IMR-90 (cell line): ENCODE measurements at regions not wholly inside any gene's neighbourhood (a gene's known extent, or its start where the extent isn't known, plus 50 kb on each side); places are given as distances from the start of the nearest gene placed in this dataset.
A peak's percentile ranks its signal among the peaks of the same experiment; 100 is the strongest.

Source experiments
- ATAC-seq: fragments of 200-7000 bp; cut with Tn5 transposase; 2 replicates; pipeline ENCODE4 v1.9.1; 2020; ENCODE audit warnings: low read depth, mild to moderate bottlenecking, moderate library complexity
- BruUV-seq: library from RNA; stranded (reverse); fragments of 400-500 nt; replicated peaks from 2 replicates; lab custom pipeline; 2021; lab: Mats Ljungman, UMichigan
- CTCF ChIA-PET: fragments of 300-600 bp; formaldehyde crosslinking; extraction: SDS; loops from one replicate; lab custom pipeline; 2021; ENCODE audit warnings: antibody characterized with exemption; lab: Yijun Ruan, JAX
- POLR2A ChIA-PET: fragments of 300-600 bp; sonication (Branson Sonifier 250); formaldehyde crosslinking; loops from one replicate; lab custom pipeline; 2022; ENCODE audit warnings: antibody characterized with exemption; ENCODE audit not compliant: unreplicated experiment; lab: Charles Lee
- DNase-seq: peaks from one replicate; pipeline ENCODE4 v3.0.0; 2013
- H2AFZ ChIP-seq: replicated peaks from 2 replicates; pipeline ENCODE3; 2013; ENCODE audit warnings: low read length, mild to moderate bottlenecking; ENCODE audit not compliant: poor library complexity
- H2AK5ac ChIP-seq: 2 replicates; pipeline ENCODE4 v1.6.1; 2013; ENCODE audit warnings: low read depth, low read length, inconsistent platforms
- H2AK9ac ChIP-seq: replicated peaks from 2 replicates; pipeline ENCODE3; 2013; ENCODE audit warnings: mild to moderate bottlenecking, low read depth, low read length, moderate library complexity; ENCODE audit not compliant: poor library complexity
- H2BK120ac ChIP-seq: 2 replicates; pipeline ENCODE4 v1.6.1; 2013; ENCODE audit warnings: low read depth, low read length, inconsistent platforms
- H2BK15ac ChIP-seq: 3 replicates; pipeline ENCODE4 v1.6.1; 2013; ENCODE audit warnings: low read depth, low read length, inconsistent platforms
- H2BK20ac ChIP-seq: 2 replicates; pipeline ENCODE4 v1.6.1; 2013; ENCODE audit warnings: low read depth, mild to moderate bottlenecking, inconsistent platforms, low read length, moderate library complexity
- H2BK5ac ChIP-seq: 2 replicates; pipeline ENCODE4 v1.6.1; 2013; ENCODE audit warnings: mild to moderate bottlenecking, low read depth, low read length, inconsistent platforms; ENCODE audit not compliant: poor library complexity, severe bottlenecking
- H3K14ac ChIP-seq: replicated peaks from 2 replicates; pipeline ENCODE4 v1.6.1; 2013; ENCODE audit warnings: low read depth, low read length, inconsistent platforms
- H3K18ac ChIP-seq: 2 replicates; pipeline ENCODE4 v1.6.1; 2013; ENCODE audit warnings: low read depth, low read length, control low read depth
- H3K23ac ChIP-seq: 2 replicates; pipeline ENCODE4 v1.6.1; 2013; ENCODE audit warnings: low read depth, low read length, inconsistent platforms
- H3K27ac ChIP-seq: 2 replicates; pipeline ENCODE4 v1.5.1; 2013; ENCODE audit warnings: mild to moderate bottlenecking, control low read depth, low read length; ENCODE audit not compliant: insufficient read depth
- H3K27me3 ChIP-seq: 2 replicates; pipeline ENCODE4 v1.6.1; 2013; ENCODE audit warnings: low read length; ENCODE audit not compliant: control insufficient read depth, insufficient read depth
- H3K36me3 ChIP-seq: 2 replicates; pipeline ENCODE4 v1.6.1; 2013; ENCODE audit warnings: low read length, mixed read lengths; ENCODE audit not compliant: control insufficient read depth, insufficient read depth
- H3K4ac ChIP-seq: 2 replicates; pipeline ENCODE4 v1.6.1; 2013; ENCODE audit warnings: low read depth, low read length, inconsistent platforms
- H3K4me1 ChIP-seq: 2 replicates; pipeline ENCODE4 v1.6.1; 2013; ENCODE audit warnings: low read length, mixed read lengths; ENCODE audit not compliant: control insufficient read depth, insufficient read depth
- H3K4me2 ChIP-seq: 2 replicates; pipeline ENCODE4 v1.6.1; 2013; ENCODE audit warnings: low read depth, mild to moderate bottlenecking, control low read depth, low read length, moderate library complexity
- H3K4me3 ChIP-seq: 2 replicates; pipeline ENCODE4 v1.5.1; 2013; ENCODE audit warnings: low read depth, mild to moderate bottlenecking, control low read depth, low read length, moderate library complexity; ENCODE audit not compliant: insufficient read depth
- H3K56ac ChIP-seq: 2 replicates; pipeline ENCODE4 v1.6.1; 2013; ENCODE audit warnings: low read length, inconsistent platforms; ENCODE audit not compliant: insufficient read depth; ENCODE audit errors: extremely low read depth
- H3K79me1 ChIP-seq, 2 experiments: 2 replicates each; pipeline ENCODE4 v1.6.1; 2013; ENCODE audit warnings: low read length in 2 of 2, inconsistent platforms in 1 of 2, low read depth in 1 of 2
- H3K9ac ChIP-seq: 2 replicates; pipeline ENCODE4 v1.6.1; 2013; ENCODE audit warnings: low read depth, low read length, control low read depth
- H3K9me1 ChIP-seq: 2 replicates; pipeline ENCODE4 v1.6.1; 2013; ENCODE audit warnings: low read length, inconsistent platforms; ENCODE audit not compliant: insufficient read depth
- H3K9me3 ChIP-seq: 2 replicates; pipeline ENCODE4 v1.6.1; 2013; ENCODE audit warnings: low read length; ENCODE audit not compliant: control insufficient read depth, insufficient read depth
- H4K20me1 ChIP-seq: 2 replicates; pipeline ENCODE4 v1.6.1; 2013; ENCODE audit warnings: low read length, inconsistent platforms; ENCODE audit not compliant: insufficient read depth
- H4K5ac ChIP-seq: 2 replicates; pipeline ENCODE4 v1.6.1; 2013; ENCODE audit warnings: mild to moderate bottlenecking, low read depth, low read length, control low read depth
- H4K8ac ChIP-seq, 2 experiments: 2 replicates each; pipeline ENCODE4 v1.6.1; 2013; ENCODE audit warnings: low read depth in 2 of 2, low read length in 2 of 2, control low read depth in 1 of 2, inconsistent platforms in 1 of 2
- H4K91ac ChIP-seq: 2 replicates; pipeline ENCODE4 v1.6.1; 2013; ENCODE audit warnings: low read depth, low read length, inconsistent platforms; ENCODE audit not compliant: insufficient read depth
- CEBPB ChIP-seq: IDR thresholded peaks from 2 replicates; pipeline ENCODE4 v1.6.1; 2012; ENCODE audit warnings: low read depth, low read length, improper control_type of control experiment
- CHD1 ChIP-seq: IDR thresholded peaks from 2 replicates; pipeline ENCODE4 v1.6.1; 2012; ENCODE audit warnings: low read depth, low read length, improper control_type of control experiment
- CTCF ChIP-seq: conservative IDR thresholded peaks from 2 replicates; pipeline ENCODE4 v1.5.1; 2012; ENCODE audit warnings: mild to moderate bottlenecking, low read depth, low read length, improper control_type of control experiment
- FOS ChIP-seq: fragments of 150-350 bp; IDR thresholded peaks from 2 replicates; pipeline ENCODE4 v1.6.1; 2016; ENCODE audit warnings: low read depth, low read length
- MAFK ChIP-seq: IDR thresholded peaks from 2 replicates; pipeline ENCODE4 v1.6.1; 2012; ENCODE audit warnings: low read depth, low read length, improper control_type of control experiment
- MAZ ChIP-seq: IDR thresholded peaks from 2 replicates; pipeline ENCODE4 v1.6.1; 2012; ENCODE audit warnings: low read depth, mild to moderate bottlenecking, low read length, improper control_type of control experiment, moderate library complexity, borderline replicate concordance
- NFE2L2 ChIP-seq: fragments of 150-350 bp; IDR thresholded peaks from 2 replicates; pipeline ENCODE4 v1.6.1; 2016; ENCODE audit warnings: low read depth, mild to moderate bottlenecking, low read length
- RAD21 ChIP-seq: IDR thresholded peaks from 2 replicates; pipeline ENCODE4 v1.6.1; 2012; ENCODE audit warnings: low read length, improper control_type of control experiment
- RCOR1 ChIP-seq: IDR thresholded peaks from 2 replicates; pipeline ENCODE4 v1.6.1; 2012; ENCODE audit warnings: mild to moderate bottlenecking, low read length, improper control_type of control experiment; ENCODE audit not compliant: insufficient replicate concordance
- SMC3 ChIP-seq: fragments of 150-350 bp; IDR thresholded peaks from 2 replicates; pipeline ENCODE4 v1.6.1; 2016; ENCODE audit warnings: low read depth, mild to moderate bottlenecking, antibody characterized with exemption, low read length, moderate library complexity
- WGBS, 2 experiments: methylation state at CpG; one replicate each; pipeline versions ENCODE4 v1.1.5 to v1.1.7; 2013; ENCODE audit warnings: missing lambda C conversion rate in 2 of 2; ENCODE audit not compliant: insufficient read length in 1 of 2; ENCODE audit errors: extremely low coverage in 2 of 2; 5-methylcytosine and 5-hydroxymethylcytosine counted together
- dilution Hi-C: fragments of 300-500 bp; cut with HindIII; formaldehyde crosslinking; loops from one replicate; pipeline ENCODE4 v1.14.3; 2018; ENCODE audit warnings: low sequenced_read_pairs; ENCODE audit not compliant: unreplicated experiment
- in situ Hi-C: fragments of 300-500 bp; cut with MboI; formaldehyde crosslinking; loops from 3 replicates; pipeline ENCODE4 v1.14.3; 2019; ENCODE audit warnings: low sequenced_read_pairs, inconsistent platforms, mixed read lengths
- intact Hi-C: fragments of 100-400 bp; cut with micrococcal nuclease; formaldehyde crosslinking; loops from 2 replicates; pipeline ENCODE4 v1.10.0; 2022

- Histone ChIP-seq H4K8ac (no peak overlapping the region), H2AFZ (no peak overlapping the region), H3K9ac (no peak overlapping the region), H2AK9ac (no peak overlapping the region), H3K4ac (no peak overlapping the region), H3K18ac (no peak overlapping the region), H3K4me2 (no peak overlapping the region), H3K36me3 (no peaks in the 10 kb centered on the region), H3K4me1 (peaks cover 4% of the 10 kb centered on the region; the same call in 1 of the 2 replicates), H2BK5ac (no peak overlapping the region), H2BK15ac (no peak overlapping the region), H3K23ac (no peak overlapping the region), H3K27me3 (peaks cover 1% of the 10 kb centered on the region; the same call in 1 of the 2 replicates), H2BK20ac (no peak overlapping the region), H2AK5ac (no peak overlapping the region), H4K5ac (no peak overlapping the region), H3K27ac (no peak overlapping the region), H3K9me1 (no peaks in the 10 kb centered on the region), H3K4me3 (no peak overlapping the region), H3K14ac (no peak overlapping the region), H3K79me1 (no peaks in the 10 kb centered on the region), H3K56ac (no peak overlapping the region), H4K91ac (no peak overlapping the region), H2BK120ac (no peak overlapping the region), H4K20me1 (no peaks in the 10 kb centered on the region), H3K9me3 (no peaks in the 10 kb centered on the region)
- dilution Hi-C loops: no loop called here
- in situ Hi-C loops: no loop called here
- ChIA-PET CTCF (no interaction called here), POLR2A (no interaction called here)
- 0% methylated on average over 1 of the region's 2 CpGs; no CpG with 5 or more reads in 1 of the 2 experiments for WGBS, 2 experiments
- DNase-seq: peak; percentile 55
- intact Hi-C loops: loop anchor here (5.0 kb wide), 1 partner anchor 185 kb away; no protein-coding TSS in a partner anchor
- peak; percentile 44 for ATAC-seq
- TF ChIP-seq CHD1 (no peak), MAFK (no peak), NFE2L2 (no peak), FOS (no peak), CEBPB (no peak), RCOR1 (no peak), RAD21 (no peak), CTCF (no peak), SMC3 (no peak), MAZ (no peak)
- no TSS peak for BruUV-seq
Measured at GRCh38 chr13:76222511-76222910, 586.4 kb downstream of the LMO7 start.
